Glutamatergic neuron (in vitro differentiated cells): ENCODE measurements at regions not wholly inside any gene's neighbourhood (a gene's known extent, or its start where the extent isn't known, plus 50 kb on each side); places are given as distances from the start of the nearest gene placed in this dataset.

Source experiments
- DNase-seq: peaks from one replicate; pipeline ENCODE4 v3.0.0; 2022
- H3K27ac Mint-ChIP-seq: one replicate; pipeline ENCODE4 v1.8.0; 2020; ENCODE audit warnings: mild to moderate bottlenecking, mixed read lengths, inconsistent platforms; ENCODE audit not compliant: unreplicated experiment
- H3K27me3 Mint-ChIP-seq: one replicate; pipeline ENCODE4 v1.8.0; 2020; ENCODE audit warnings: mild to moderate bottlenecking, moderate library complexity, mixed read lengths, inconsistent platforms; ENCODE audit not compliant: unreplicated experiment
- H3K36me3 Mint-ChIP-seq: one replicate; pipeline ENCODE4 v1.8.0; 2020; ENCODE audit warnings: mild to moderate bottlenecking, mixed read lengths, inconsistent platforms; ENCODE audit not compliant: unreplicated experiment
- H3K4me1 Mint-ChIP-seq: one replicate; pipeline ENCODE4 v1.8.0; 2020; ENCODE audit warnings: mild to moderate bottlenecking, low read depth, mixed read lengths, inconsistent platforms; ENCODE audit not compliant: unreplicated experiment
- H3K4me3 Mint-ChIP-seq: one replicate; pipeline ENCODE4 v1.8.0; 2020; ENCODE audit warnings: mild to moderate bottlenecking, mixed read lengths, inconsistent platforms; ENCODE audit not compliant: unreplicated experiment
- H3K9me3 Mint-ChIP-seq: one replicate; pipeline ENCODE4 v1.8.0; 2020; ENCODE audit warnings: mild to moderate bottlenecking, moderate library complexity, mixed read lengths, inconsistent platforms; ENCODE audit not compliant: unreplicated experiment
- CTCF ChIP-seq: fragments of 200-600 bp; sonication (generic); IDR thresholded peaks from one replicate; pipeline ENCODE4 v1.5.0; 2021; ENCODE audit not compliant: partially characterized antibody, unreplicated experiment

GRCh38 chr7:111676167-111676566 is 113.9 kb upstream of the IMMP2L start:
- Mint-ChIP-seq H3K36me3 (no peaks in the 10 kb centered on the region), H3K27me3 (no peaks in the 10 kb centered on the region)

GRCh38 chr7:111672901-111673300 is 110.6 kb upstream of the IMMP2L start:
- Mint-ChIP-seq H3K4me3 (no peak overlapping the region), H3K4me1 (no peaks in the 10 kb centered on the region), H3K36me3 (no peaks in the 10 kb centered on the region), H3K27me3 (no peaks in the 10 kb centered on the region), H3K27ac (no peak overlapping the region), H3K9me3 (no peaks in the 10 kb centered on the region)
- no peak for TF ChIP-seq CTCF
- no peak for DNase-seq

More at GRCh38 chr7:111676167-111676566, 113.9 kb upstream of the IMMP2L start:
- Mint-ChIP-seq H3K27ac (no peak overlapping the region), H3K4me3 (no peak overlapping the region), H3K4me1 (no peaks in the 10 kb centered on the region), H3K9me3 (no peaks in the 10 kb centered on the region)
- DNase-seq: no peak
- TF ChIP-seq CTCF: no peak

DNA sequence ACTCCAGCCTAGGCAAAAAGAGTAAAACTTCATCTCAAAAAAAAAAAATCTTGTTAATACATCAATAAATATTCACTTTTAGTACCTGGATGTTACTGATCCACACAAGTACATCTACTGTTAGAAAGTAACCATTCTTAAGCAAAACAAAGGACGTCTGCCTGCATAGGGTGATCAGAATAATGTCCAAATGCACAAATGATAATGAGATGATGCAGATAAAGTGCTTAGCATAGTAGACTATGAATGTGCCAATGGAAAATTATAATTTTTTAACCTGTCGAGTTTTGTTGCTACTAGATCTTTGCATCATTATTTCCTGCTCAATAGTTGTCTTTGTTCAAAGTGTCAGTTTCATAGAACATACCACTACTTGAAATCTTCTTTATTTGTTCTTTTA is 109.6 kb upstream of the IMMP2L start:
- H3K36me3 Mint-ChIP-seq: no peaks in the 10 kb centered on the region
- TF ChIP-seq CTCF: no peak
- no peaks in the 10 kb centered on the region for H3K27me3 Mint-ChIP-seq
- no peaks in the 10 kb centered on the region for H3K4me1 Mint-ChIP-seq
- H3K4me3 Mint-ChIP-seq: no peak overlapping the region
- DNase-seq: no peak
- H3K27ac Mint-ChIP-seq: no peak overlapping the region
- no peaks in the 10 kb centered on the region for H3K9me3 Mint-ChIP-seq

- no peaks in the 10 kb centered on the region for H3K27me3 Mint-ChIP-seq
- H3K36me3 Mint-ChIP-seq: no peaks in the 10 kb centered on the region
- H3K9me3 Mint-ChIP-seq: no peaks in the 10 kb centered on the region
- no peak for DNase-seq
- no peak overlapping the region for H3K4me3 Mint-ChIP-seq
- H3K27ac Mint-ChIP-seq: no peak overlapping the region
- no peak for TF ChIP-seq CTCF
- no peaks in the 10 kb centered on the region for H3K4me1 Mint-ChIP-seq
These were observed 106.4 kb upstream of the IMMP2L start for GRCh38 chr7:111668711-111669110.

DNA sequence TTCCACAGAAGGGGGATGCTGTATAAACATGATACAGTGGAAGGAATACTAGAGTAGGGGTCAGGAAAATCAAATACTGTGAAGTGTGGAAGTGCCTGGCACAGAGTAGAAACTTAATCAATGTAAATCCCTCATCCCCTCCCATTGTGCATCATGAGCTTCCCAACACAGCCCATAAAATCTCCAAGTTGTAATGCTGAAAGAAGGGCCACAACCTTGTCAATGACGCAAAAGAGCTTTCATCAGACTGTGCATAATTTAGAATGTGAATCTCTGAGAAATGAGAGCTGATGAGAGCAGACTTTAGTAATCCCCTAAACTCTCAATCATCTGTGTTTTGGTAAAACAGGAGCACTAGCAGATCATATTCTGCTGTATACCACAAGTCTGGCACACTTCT is 105.2 kb upstream of the IMMP2L start:
- Mint-ChIP-seq H3K4me1 (no peaks in the 10 kb centered on the region), H3K27me3 (no peaks in the 10 kb centered on the region), H3K36me3 (no peaks in the 10 kb centered on the region), H3K27ac (no peak overlapping the region), H3K9me3 (no peaks in the 10 kb centered on the region), H3K4me3 (no peak overlapping the region)
- DNase-seq: no peak
- TF ChIP-seq CTCF: no peak
